ENCODE measurements at regions not wholly inside any gene's neighbourhood (a gene's known extent, or its start where the extent isn't known, plus 50 kb on each side); places are given as distances from the start of the nearest gene placed in this dataset.
"Not testable (repeated sequence)": the region's sequence is repeated elsewhere in the genome, so short reads cannot be mapped to it uniquely, and the experiment has no call there.

DNA sequence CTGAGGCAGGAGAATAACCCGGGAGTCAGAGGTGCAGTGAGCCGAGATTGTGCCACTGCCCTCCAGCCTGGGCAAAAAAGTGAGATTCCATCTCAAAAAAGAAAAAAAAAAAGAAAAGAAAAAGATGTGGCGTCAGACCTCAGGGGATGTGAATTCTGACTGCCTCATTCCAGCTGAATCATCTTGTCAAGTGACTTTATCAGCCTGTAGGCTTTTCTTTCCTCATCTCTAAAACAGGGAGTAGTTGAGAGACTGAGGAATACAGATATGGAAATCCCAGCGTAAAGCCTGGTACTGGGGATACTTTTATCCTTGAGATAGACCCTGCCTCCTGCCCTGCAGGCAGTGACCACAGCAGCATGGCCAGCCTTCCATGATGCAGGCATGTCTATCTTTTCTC lies 74.1 kb downstream of the PPIAL4C start:
- TF ChIP-seq, protein P1, sequence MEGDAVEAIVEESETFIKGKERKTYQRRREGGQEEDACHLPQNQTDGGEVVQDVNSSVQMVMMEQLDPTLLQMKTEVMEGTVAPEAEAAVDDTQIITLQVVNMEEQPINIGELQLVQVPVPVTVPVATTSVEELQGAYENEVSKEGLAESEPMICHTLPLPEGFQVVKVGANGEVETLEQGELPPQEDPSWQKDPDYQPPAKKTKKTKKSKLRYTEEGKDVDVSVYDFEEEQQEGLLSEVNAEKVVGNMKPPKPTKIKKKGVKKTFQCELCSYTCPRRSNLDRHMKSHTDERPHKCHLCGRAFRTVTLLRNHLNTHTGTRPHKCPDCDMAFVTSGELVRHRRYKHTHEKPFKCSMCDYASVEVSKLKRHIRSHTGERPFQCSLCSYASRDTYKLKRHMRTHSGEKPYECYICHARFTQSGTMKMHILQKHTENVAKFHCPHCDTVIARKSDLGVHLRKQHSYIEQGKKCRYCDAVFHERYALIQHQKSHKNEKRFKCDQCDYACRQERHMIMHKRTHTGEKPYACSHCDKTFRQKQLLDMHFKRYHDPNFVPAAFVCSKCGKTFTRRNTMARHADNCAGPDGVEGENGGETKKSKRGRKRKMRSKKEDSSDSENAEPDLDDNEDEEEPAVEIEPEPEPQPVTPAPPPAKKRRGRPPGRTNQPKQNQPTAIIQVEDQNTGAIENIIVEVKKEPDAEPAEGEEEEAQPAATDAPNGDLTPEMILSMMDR (IDR thresholded peaks at IDR 0.05 in 8 of 11, conservative IDR thresholded peaks at IDR 0.05 in 3 of 11): not testable (repeated sequence)
- not testable (repeated sequence) for TF ChIP-seq POLR2A, POLR2AphosphoS5 (IDR thresholded peaks at IDR 0.05)

Data from spleen (tissue), 7 donors.